Neural progenitor cell (in vitro differentiated cells): ENCODE measurements at regions not wholly inside any gene's neighbourhood (a gene's known extent, or its start where the extent isn't known, plus 50 kb on each side); places are given as distances from the start of the nearest gene placed in this dataset.

ENCODE experiments used
- DNase-seq: peaks from one replicate; pipeline ENCODE4 v3.0.0-alpha.2; 2016; ENCODE audit warnings: low spot score
- H2AFZ ChIP-seq: fragments of 200-600 bp; sonication (generic); replicated peaks from 2 replicates; pipeline ENCODE4 v1.6.1; 2016; ENCODE audit warnings: antibody characterized with exemption
- H3F3A ChIP-seq: fragments of 200-600 bp; sonication (generic); 2 replicates; pipeline ENCODE4 v1.6.1; 2016; ENCODE audit warnings: antibody characterized with exemption, low read depth
- H3K27ac ChIP-seq: fragments of 200-600 bp; sonication (generic); 2 replicates; pipeline ENCODE4 v1.5.1; 2016; ENCODE audit warnings: mild to moderate bottlenecking
- H3K27me3 ChIP-seq: fragments of 200-600 bp; sonication (generic); 2 replicates; pipeline ENCODE4 v1.6.1; 2016; ENCODE audit warnings: mild to moderate bottlenecking, moderate library complexity
- H3K36me3 ChIP-seq: fragments of 200-600 bp; sonication (generic); 2 replicates; pipeline ENCODE4 v1.5.1; 2016
- H3K4me1 ChIP-seq: fragments of 200-600 bp; sonication (generic); 2 replicates; pipeline ENCODE4 v1.6.1; 2016; ENCODE audit warnings: mixed run types
- H3K4me2 ChIP-seq: fragments of 200-600 bp; sonication (generic); 2 replicates; pipeline ENCODE4 v1.6.1; 2016
- H3K4me3 ChIP-seq: fragments of 200-600 bp; sonication (generic); 2 replicates; pipeline ENCODE4 v1.5.1; 2016
- H3K79me2 ChIP-seq: fragments of 200-600 bp; sonication (generic); 2 replicates; pipeline ENCODE4 v1.6.1; 2016; ENCODE audit warnings: low read depth
- H3K9ac ChIP-seq: fragments of 200-600 bp; sonication (generic); 2 replicates; pipeline ENCODE4 v1.6.1; 2016
- H3K9me3 ChIP-seq: fragments of 200-600 bp; sonication (generic); 2 replicates; pipeline ENCODE4 v1.5.1; 2016; ENCODE audit warnings: low read depth
- H4K20me1 ChIP-seq: fragments of 200-600 bp; sonication (generic); 2 replicates; pipeline ENCODE4 v1.6.1; 2016; ENCODE audit warnings: low read depth
- H3K27ac Mint-ChIP-seq: 3 replicates; pipeline ENCODE4 v1.8.0; 2021; ENCODE audit warnings: mixed read lengths
- H3K27me3 Mint-ChIP-seq: 2 replicates; pipeline ENCODE4 v1.8.0; 2022; ENCODE audit warnings: low read depth, mild to moderate bottlenecking, inconsistent platforms, moderate library complexity, mixed read lengths; ENCODE audit not compliant: insufficient read depth
- H3K36me3 Mint-ChIP-seq: 3 replicates; pipeline ENCODE4 v1.8.0; 2021; ENCODE audit warnings: mixed read lengths
- H3K4me1 Mint-ChIP-seq: 3 replicates; pipeline ENCODE4 v1.8.0; 2021; ENCODE audit warnings: mixed read lengths
- H3K4me3 Mint-ChIP-seq: 3 replicates; pipeline ENCODE4 v1.8.0; 2021; ENCODE audit warnings: mild to moderate bottlenecking, moderate library complexity, mixed read lengths
- H3K9me3 Mint-ChIP-seq: 3 replicates; pipeline ENCODE4 v1.8.0; 2020; ENCODE audit warnings: mixed read lengths
- CTCF ChIP-seq: fragments of 200-600 bp; sonication (generic); IDR thresholded peaks from 2 replicates; pipeline ENCODE4 v1.5.1; 2017; ENCODE audit warnings: antibody characterized with exemption, mild to moderate bottlenecking
- EZH2 ChIP-seq: fragments of 200-600 bp; sonication (generic); IDR thresholded peaks from 2 replicates; pipeline ENCODE4 v1.6.1; 2017; ENCODE audit warnings: antibody characterized with exemption, mild to moderate bottlenecking, moderate library complexity
- EZH2phosphoT487 ChIP-seq: fragments of 200-600 bp; sonication (generic); IDR thresholded peaks from 2 replicates; pipeline ENCODE4 v1.6.1; 2017; ENCODE audit warnings: antibody characterized with exemption

- Mint-ChIP-seq H3K4me1 (peaks cover 74% of the 10 kb centered on the region), H3K36me3 (no peaks in the 10 kb centered on the region), H3K27ac (peak overlapping the region; percentile 87), H3K4me3 (peak overlapping the region; percentile 31), H3K27me3 (peaks cover 4% of the 10 kb centered on the region), H3K9me3 (no peaks in the 10 kb centered on the region)
- Histone ChIP-seq H3K36me3 (no peaks in the 10 kb centered on the region), H4K20me1 (no peaks in the 10 kb centered on the region), H3K4me3 (no peak overlapping the region), H3K4me2 (no peak overlapping the region), H3K79me2 (no peaks in the 10 kb centered on the region), H3K9ac (no peak overlapping the region), H3K27me3 (peaks cover 36% of the 10 kb centered on the region), H3F3A (peaks cover 52% of the 10 kb centered on the region), H3K4me1 (peaks cover 36% of the 10 kb centered on the region), H3K9me3 (no peaks in the 10 kb centered on the region), H2AFZ (no peak overlapping the region), H3K27ac (no peak overlapping the region)
- TF ChIP-seq EZH2 = no peak
- TF ChIP-seq CTCF = no peak
- TF ChIP-seq EZH2phosphoT487 = no peak
- DNase-seq = peak; percentile 5
Measured at GRCh38 chr9:129493002-129493705, 127.7 kb downstream of the C9orf50 start.

- H3K4me3 ChIP-seq = no peak overlapping the region
- Mint-ChIP-seq H3K36me3 (no peaks in the 10 kb centered on the region), H3K4me1 (peaks cover 78% of the 10 kb centered on the region), H3K27me3 (peaks cover 4% of the 10 kb centered on the region), H3K4me3 (no peak overlapping the region), H3K27ac (peak overlapping the region; percentile 60), H3K9me3 (no peaks in the 10 kb centered on the region)
- H3K4me1 ChIP-seq = peaks cover 36% of the 10 kb centered on the region
- H3K9me3 ChIP-seq = no peaks in the 10 kb centered on the region
- H3K36me3 ChIP-seq = no peaks in the 10 kb centered on the region
- peaks cover 41% of the 10 kb centered on the region for H3K27me3 ChIP-seq
- no peak overlapping the region for H3K9ac ChIP-seq
- TF ChIP-seq EZH2phosphoT487 = no peak
- no peak for TF ChIP-seq EZH2
- TF ChIP-seq CTCF = no peak
- H3K4me2 ChIP-seq = no peak overlapping the region
- no peak overlapping the region for H2AFZ ChIP-seq
- no peaks in the 10 kb centered on the region for H3K79me2 ChIP-seq
- no peaks in the 10 kb centered on the region for H4K20me1 ChIP-seq
- H3F3A ChIP-seq = peaks cover 52% of the 10 kb centered on the region
- no peak for DNase-seq
- no peak overlapping the region for H3K27ac ChIP-seq
Measured at GRCh38 chr9:129491487-129491855, 129.4 kb downstream of the C9orf50 start.

- H3K4me1 ChIP-seq = peaks cover 35% of the 10 kb centered on the region
- H3K27me3 ChIP-seq = peaks cover 41% of the 10 kb centered on the region
- TF ChIP-seq EZH2 (no peak), CTCF (no peak), EZH2phosphoT487 (no peak)
- no peaks in the 10 kb centered on the region for H4K20me1 ChIP-seq
- no peaks in the 10 kb centered on the region for H3K36me3 ChIP-seq
- peak overlapping the region; percentile 93 for H3K27ac Mint-ChIP-seq
- H3K27me3 Mint-ChIP-seq = peaks cover 4% of the 10 kb centered on the region
- no peaks in the 10 kb centered on the region for H3K36me3 Mint-ChIP-seq
- no peak overlapping the region for H2AFZ ChIP-seq
- H3K4me3 ChIP-seq = no peak overlapping the region
- peaks cover 83% of the 10 kb centered on the region for H3K4me1 Mint-ChIP-seq
- H3K9ac ChIP-seq = no peak overlapping the region
- DNase-seq = no peak
- H3K9me3 ChIP-seq = no peaks in the 10 kb centered on the region
- peak overlapping the region; percentile 74 for H3K4me3 Mint-ChIP-seq
- peaks cover 50% of the 10 kb centered on the region for H3F3A ChIP-seq
- H3K27ac ChIP-seq = no peak overlapping the region
- H3K79me2 ChIP-seq = no peaks in the 10 kb centered on the region
- no peaks in the 10 kb centered on the region for H3K9me3 Mint-ChIP-seq
- H3K4me2 ChIP-seq = no peak overlapping the region
Measured at GRCh38 chr9:129490583-129491486, 130.1 kb downstream of the C9orf50 start.
